ENCODE measurements at regions not wholly inside any gene's neighbourhood (a gene's known extent, or its start where the extent isn't known, plus 50 kb on each side); places are given as distances from the start of the nearest gene placed in this dataset.
"Not testable (repeated sequence)": the region's sequence is repeated elsewhere in the genome, so short reads cannot be mapped to it uniquely, and the experiment has no call there.

DNA sequence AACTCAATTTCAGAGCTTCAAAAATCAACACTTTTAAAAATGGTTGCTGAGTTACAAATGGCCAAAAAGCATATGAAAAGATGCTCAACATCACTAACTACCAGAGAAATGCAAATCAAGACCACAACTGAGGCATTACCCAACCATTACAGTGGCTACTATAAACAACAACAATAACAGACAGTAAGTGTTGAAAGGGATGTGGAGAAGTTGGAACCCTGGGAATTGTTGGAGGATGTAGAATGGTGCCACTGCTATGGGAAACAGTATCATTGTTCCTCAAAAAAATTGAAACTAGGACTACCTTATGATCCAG is 173.3 kb upstream of the SPRED2 start:
- Histone ChIP-seq H3K27me3 (ENCODE audit: low read depth) (no peaks in the 10 kb centered on the region), H3K27ac (replicated peaks) (no peak overlapping the region), H3K4me1 (peaks cover 32% of the 10 kb centered on the region), H3K4me3 (no peak overlapping the region), H3K36me3 (no peaks in the 10 kb centered on the region), H3K9me3 (replicated peaks) (no peaks in the 10 kb centered on the region)
- DNase-seq = no peak
- intact Hi-C loops (cut with micrococcal nuclease) = no loop called here
- TF ChIP-seq, protein P1, sequence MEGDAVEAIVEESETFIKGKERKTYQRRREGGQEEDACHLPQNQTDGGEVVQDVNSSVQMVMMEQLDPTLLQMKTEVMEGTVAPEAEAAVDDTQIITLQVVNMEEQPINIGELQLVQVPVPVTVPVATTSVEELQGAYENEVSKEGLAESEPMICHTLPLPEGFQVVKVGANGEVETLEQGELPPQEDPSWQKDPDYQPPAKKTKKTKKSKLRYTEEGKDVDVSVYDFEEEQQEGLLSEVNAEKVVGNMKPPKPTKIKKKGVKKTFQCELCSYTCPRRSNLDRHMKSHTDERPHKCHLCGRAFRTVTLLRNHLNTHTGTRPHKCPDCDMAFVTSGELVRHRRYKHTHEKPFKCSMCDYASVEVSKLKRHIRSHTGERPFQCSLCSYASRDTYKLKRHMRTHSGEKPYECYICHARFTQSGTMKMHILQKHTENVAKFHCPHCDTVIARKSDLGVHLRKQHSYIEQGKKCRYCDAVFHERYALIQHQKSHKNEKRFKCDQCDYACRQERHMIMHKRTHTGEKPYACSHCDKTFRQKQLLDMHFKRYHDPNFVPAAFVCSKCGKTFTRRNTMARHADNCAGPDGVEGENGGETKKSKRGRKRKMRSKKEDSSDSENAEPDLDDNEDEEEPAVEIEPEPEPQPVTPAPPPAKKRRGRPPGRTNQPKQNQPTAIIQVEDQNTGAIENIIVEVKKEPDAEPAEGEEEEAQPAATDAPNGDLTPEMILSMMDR (IDR thresholded peaks at IDR 0.05; ENCODE audit: borderline replicate concordance) = no peak

- TF ChIP-seq, protein P1 (IDR thresholded peaks at IDR 0.05; ENCODE audit: borderline replicate concordance) = no peak
- H3K36me3 ChIP-seq = no peaks in the 10 kb centered on the region
- DNase-seq = no peak
- no peaks in the 10 kb centered on the region for H3K9me3 ChIP-seq (replicated peaks)
- no peaks in the 10 kb centered on the region for H3K27me3 ChIP-seq (ENCODE audit: low read depth)
- H3K4me1 ChIP-seq = peaks cover 32% of the 10 kb centered on the region
- no peak overlapping the region for H3K27ac ChIP-seq (replicated peaks)
- intact Hi-C loops (cut with micrococcal nuclease) = no loop called here
- no peak overlapping the region for H3K4me3 ChIP-seq
Measured at GRCh38 chr2:65605058-65605742, 172.8 kb upstream of the SPRED2 start.

DNA sequence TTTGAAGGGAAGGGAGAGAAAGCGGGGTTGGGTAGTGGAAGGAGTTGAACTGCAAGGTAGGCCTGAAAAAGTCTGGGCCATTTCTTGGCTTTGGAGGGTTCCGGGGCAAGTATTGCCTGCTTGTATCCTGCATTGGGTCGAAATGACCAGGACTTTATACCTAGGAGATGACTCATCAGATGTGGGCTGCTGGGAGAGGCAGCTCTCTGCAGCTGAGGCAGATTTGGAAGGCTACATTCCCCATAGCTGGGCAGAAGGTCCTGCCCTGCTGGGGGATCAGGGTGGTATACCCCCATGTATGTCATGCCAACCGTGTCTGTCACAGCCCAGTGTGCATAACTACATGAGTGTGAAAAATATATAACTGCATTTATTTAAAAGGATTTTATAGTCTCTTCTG is 171.8 kb upstream of the SPRED2 start:
- H3K36me3 ChIP-seq = no peaks in the 10 kb centered on the region
- H3K4me3 ChIP-seq = no peak overlapping the region
- no peak for DNase-seq
- intact Hi-C loops (cut with micrococcal nuclease) = no loop called here
- H3K9me3 ChIP-seq (replicated peaks) = no peaks in the 10 kb centered on the region
- H3K27ac ChIP-seq (replicated peaks) = no peak overlapping the region
- TF ChIP-seq, protein P1 (IDR thresholded peaks at IDR 0.05; ENCODE audit: borderline replicate concordance) = no peak
- H3K4me1 ChIP-seq = peaks cover 32% of the 10 kb centered on the region
- H3K27me3 ChIP-seq (ENCODE audit: low read depth) = no peaks in the 10 kb centered on the region

DNA sequence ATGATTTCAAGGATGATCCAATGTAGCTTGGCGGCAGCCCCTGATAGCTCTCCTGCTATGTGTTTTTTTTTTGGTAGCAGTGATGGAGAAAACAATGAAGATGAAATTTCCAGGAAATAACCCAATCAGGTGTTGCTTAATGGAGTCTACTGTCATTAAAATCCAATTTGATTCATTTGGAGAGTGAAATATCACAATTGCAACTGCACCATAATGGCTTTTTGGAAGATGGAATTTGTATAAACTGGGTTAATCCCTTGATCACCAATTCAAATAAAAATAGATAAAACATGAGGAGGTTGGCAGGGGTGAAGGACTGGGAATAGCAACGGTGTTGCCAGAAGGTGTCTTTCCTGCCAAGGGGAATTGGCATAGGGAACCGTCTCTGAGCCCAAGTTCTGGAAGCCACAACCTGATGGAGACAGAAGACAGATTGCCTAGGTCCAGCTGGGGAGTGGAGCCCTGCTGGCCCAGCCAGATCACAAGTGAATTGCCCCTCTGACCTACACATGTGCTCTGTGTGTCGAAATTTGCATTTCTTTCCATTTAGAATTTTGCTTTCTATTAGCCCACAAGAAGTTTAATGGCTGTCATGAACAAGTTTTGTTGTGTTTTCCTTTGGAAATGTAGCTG is 170.3 kb upstream of the SPRED2 start:
- Histone ChIP-seq H3K9me3 (replicated peaks) (no peaks in the 10 kb centered on the region), H3K36me3 (no peaks in the 10 kb centered on the region), H3K27ac (replicated peaks) (no peak overlapping the region), H3K4me3 (no peak overlapping the region), H3K27me3 (ENCODE audit: low read depth) (no peaks in the 10 kb centered on the region), H3K4me1 (peaks cover 32% of the 10 kb centered on the region)
- intact Hi-C loops (cut with micrococcal nuclease) = no loop called here
- DNase-seq = no peak
- TF ChIP-seq, protein P1 (IDR thresholded peaks at IDR 0.05; ENCODE audit: borderline replicate concordance) = no peak

GRCh38 chr2:65600871-65601270 is 168.5 kb upstream of the SPRED2 start:
- H3K27me3 ChIP-seq (ENCODE audit: low read depth); H3K4me3 ChIP-seq; H3K36me3 ChIP-seq; H3K9me3 ChIP-seq (replicated peaks); intact Hi-C loops (cut with micrococcal nuclease); H3K27ac ChIP-seq (replicated peaks); DNase-seq: not testable (repeated sequence)
- peaks cover 22% of the 10 kb centered on the region for H3K4me1 ChIP-seq

GRCh38 chr2:65600351-65600750 is 168.0 kb upstream of the SPRED2 start:
- H3K36me3 ChIP-seq; H3K27me3 ChIP-seq (ENCODE audit: low read depth); intact Hi-C loops (cut with micrococcal nuclease); H3K4me3 ChIP-seq; H3K9me3 ChIP-seq (replicated peaks); H3K27ac ChIP-seq (replicated peaks); DNase-seq: not testable (repeated sequence)
- H3K4me1 ChIP-seq = peaks cover 17% of the 10 kb centered on the region
